ENCODE measurements at regions not wholly inside any gene's neighbourhood (a gene's known extent, or its start where the extent isn't known, plus 50 kb on each side); places are given as distances from the start of the nearest gene placed in this dataset.

- CTCF ChIA-PET = no interaction called here
- POLR2A ChIA-PET = interaction anchor here (0.8 kb wide), 1 partner anchor 80 kb away, joined by 3 read pairs; no protein-coding TSS in a partner anchor
- TF ChIP-seq, protein P1, sequence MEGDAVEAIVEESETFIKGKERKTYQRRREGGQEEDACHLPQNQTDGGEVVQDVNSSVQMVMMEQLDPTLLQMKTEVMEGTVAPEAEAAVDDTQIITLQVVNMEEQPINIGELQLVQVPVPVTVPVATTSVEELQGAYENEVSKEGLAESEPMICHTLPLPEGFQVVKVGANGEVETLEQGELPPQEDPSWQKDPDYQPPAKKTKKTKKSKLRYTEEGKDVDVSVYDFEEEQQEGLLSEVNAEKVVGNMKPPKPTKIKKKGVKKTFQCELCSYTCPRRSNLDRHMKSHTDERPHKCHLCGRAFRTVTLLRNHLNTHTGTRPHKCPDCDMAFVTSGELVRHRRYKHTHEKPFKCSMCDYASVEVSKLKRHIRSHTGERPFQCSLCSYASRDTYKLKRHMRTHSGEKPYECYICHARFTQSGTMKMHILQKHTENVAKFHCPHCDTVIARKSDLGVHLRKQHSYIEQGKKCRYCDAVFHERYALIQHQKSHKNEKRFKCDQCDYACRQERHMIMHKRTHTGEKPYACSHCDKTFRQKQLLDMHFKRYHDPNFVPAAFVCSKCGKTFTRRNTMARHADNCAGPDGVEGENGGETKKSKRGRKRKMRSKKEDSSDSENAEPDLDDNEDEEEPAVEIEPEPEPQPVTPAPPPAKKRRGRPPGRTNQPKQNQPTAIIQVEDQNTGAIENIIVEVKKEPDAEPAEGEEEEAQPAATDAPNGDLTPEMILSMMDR (IDR thresholded peaks at IDR 0.05; ENCODE audit: insufficient read depth in 1 of 2, low read depth in 1 of 2, low read length in 1 of 2, severe bottlenecking in 1 of 2, unreplicated experiment in 1 of 2) = no peak
- Histone ChIP-seq H3K27me3 (replicated peaks; ENCODE audit: control insufficient read depth, insufficient read depth, low read length) (no peaks in the 10 kb centered on the region), H3K4me3 (ENCODE audit: low read depth, low read length) (no peak overlapping the region), H3K36me3 (ENCODE audit: control insufficient read depth, insufficient read depth, low read length) (no peaks in the 10 kb centered on the region), H3K9me3 (no peaks in the 10 kb centered on the region), H3K4me1 (no peaks in the 10 kb centered on the region)
- BruUV-seq (replicated peaks) = no TSS peak
- H3K36me3 Mint-ChIP-seq (ENCODE audit: insufficient read depth, unreplicated experiment) = no peaks in the 10 kb centered on the region
- intact Hi-C loops (cut with micrococcal nuclease; ENCODE audit: unreplicated experiment) = no loop called here
- H3K9me3 Mint-ChIP-seq (ENCODE audit: unreplicated experiment) = no peaks in the 10 kb centered on the region
- no peak overlapping the region for H3K27ac Mint-ChIP-seq (ENCODE audit: unreplicated experiment)
- DNase-seq = no peak
- no peak overlapping the region for H3K4me3 Mint-ChIP-seq (ENCODE audit: unreplicated experiment)
- H3K4me1 Mint-ChIP-seq (ENCODE audit: low read depth, unreplicated experiment) = no peaks in the 10 kb centered on the region
- H3K27me3 Mint-ChIP-seq (ENCODE audit: insufficient read depth, unreplicated experiment) = peaks cover 2% of the 10 kb centered on the region
These were observed 236.4 kb upstream of the SGO1 start for GRCh38 chr3:20422391-20422790.

- intact Hi-C loops (cut with micrococcal nuclease; ENCODE audit: unreplicated experiment) = no loop called here
- no peaks in the 10 kb centered on the region for H3K36me3 ChIP-seq (ENCODE audit: control insufficient read depth, insufficient read depth, low read length)
- no peaks in the 10 kb centered on the region for H3K4me1 Mint-ChIP-seq (ENCODE audit: low read depth, unreplicated experiment)
- POLR2A ChIA-PET = no interaction called here
- DNase-seq = no peak
- no peaks in the 10 kb centered on the region for H3K4me1 ChIP-seq
- no peak overlapping the region for H3K4me3 ChIP-seq (ENCODE audit: low read depth, low read length)
- H3K27ac Mint-ChIP-seq (ENCODE audit: unreplicated experiment) = no peak overlapping the region
- H3K9me3 Mint-ChIP-seq (ENCODE audit: unreplicated experiment) = no peaks in the 10 kb centered on the region
- CTCF ChIA-PET = no interaction called here
- no peaks in the 10 kb centered on the region for H3K27me3 Mint-ChIP-seq (ENCODE audit: insufficient read depth, unreplicated experiment)
- TF ChIP-seq, protein P1 (IDR thresholded peaks at IDR 0.05; ENCODE audit: insufficient read depth in 1 of 2, low read depth in 1 of 2, low read length in 1 of 2, severe bottlenecking in 1 of 2, unreplicated experiment in 1 of 2) = no peak
- BruUV-seq (replicated peaks) = no TSS peak
- H3K36me3 Mint-ChIP-seq (ENCODE audit: insufficient read depth, unreplicated experiment) = no peaks in the 10 kb centered on the region
- H3K4me3 Mint-ChIP-seq (ENCODE audit: unreplicated experiment) = no peak overlapping the region
- H3K27me3 ChIP-seq (replicated peaks; ENCODE audit: control insufficient read depth, insufficient read depth, low read length) = no peaks in the 10 kb centered on the region
- no peaks in the 10 kb centered on the region for H3K9me3 ChIP-seq
These were observed 231.5 kb upstream of the SGO1 start for GRCh38 chr3:20417388-20418108.

- Mint-ChIP-seq H3K9me3 (ENCODE audit: unreplicated experiment) (no peaks in the 10 kb centered on the region), H3K4me3 (ENCODE audit: unreplicated experiment) (no peak overlapping the region), H3K27ac (ENCODE audit: unreplicated experiment) (no peak overlapping the region), H3K36me3 (ENCODE audit: insufficient read depth, unreplicated experiment) (no peaks in the 10 kb centered on the region), H3K4me1 (ENCODE audit: low read depth, unreplicated experiment) (no peaks in the 10 kb centered on the region), H3K27me3 (ENCODE audit: insufficient read depth, unreplicated experiment) (no peaks in the 10 kb centered on the region)
- Histone ChIP-seq H3K9me3 (no peaks in the 10 kb centered on the region), H3K4me1 (no peaks in the 10 kb centered on the region), H3K36me3 (ENCODE audit: control insufficient read depth, insufficient read depth, low read length) (no peaks in the 10 kb centered on the region), H3K4me3 (ENCODE audit: low read depth, low read length) (no peak overlapping the region), H3K27me3 (replicated peaks; ENCODE audit: control insufficient read depth, insufficient read depth, low read length) (no peaks in the 10 kb centered on the region)
- TF ChIP-seq, protein P1 (IDR thresholded peaks at IDR 0.05; ENCODE audit: insufficient read depth in 1 of 2, low read depth in 1 of 2, low read length in 1 of 2, severe bottlenecking in 1 of 2, unreplicated experiment in 1 of 2) = no peak
- ChIA-PET POLR2A (no interaction called here), CTCF (interaction anchor here (0.5 kb wide), 1 partner anchor 105 kb away, joined by 3 read pairs; no protein-coding TSS in a partner anchor)
- no peak for DNase-seq
- intact Hi-C loops (cut with micrococcal nuclease; ENCODE audit: unreplicated experiment) = no loop called here
- no TSS peak for BruUV-seq (replicated peaks)
These were observed 220.6 kb upstream of the SGO1 start for GRCh38 chr3:20406611-20407011.

Measured in Caco-2 (cell line).